Right renal cortex interstitium (tissue), 3 donors: ENCODE measurements at regions not wholly inside any gene's neighbourhood (a gene's known extent, or its start where the extent isn't known, plus 50 kb on each side); places are given as distances from the start of the nearest gene placed in this dataset.
"Not testable (repeated sequence)": the region's sequence is repeated elsewhere in the genome, so short reads cannot be mapped to it uniquely, and the experiment has no call there.

Experiments used
- DNase-seq, 3 donors: peaks; one replicate each; pipeline ENCODE4 v3.0.0-alpha.2; 2013; ENCODE audit warnings: low read depth in 3 of 3, low spot score in 2 of 3

GRCh38 chr4:79850626-79851025 is 222.4 kb downstream of the ANTXR2 start:
- no peak for DNase-seq

- no peak for DNase-seq
These were observed 224.7 kb downstream of the ANTXR2 start for GRCh38 chr4:79848329-79848728.

- DNase-seq = no peak
These were observed 225.6 kb downstream of the ANTXR2 start for GRCh38 chr4:79847411-79847810.

- DNase-seq = no peak
These were observed 230.9 kb downstream of the ANTXR2 start for GRCh38 chr4:79842162-79842561.

- no peak for DNase-seq
These were observed 239.2 kb downstream of the ANTXR2 start for GRCh38 chr4:79833857-79834256.

- no peak for DNase-seq
These were observed 241.1 kb downstream of the ANTXR2 start for GRCh38 chr4:79831701-79832514.

GRCh38 chr4:79831119-79831528 is 241.9 kb downstream of the ANTXR2 start:
- no peak for DNase-seq

GRCh38 chr4:79827283-79827682 is 245.7 kb downstream of the ANTXR2 start:
- no peak for DNase-seq

GRCh38 chr4:79823148-79823763 is 249.8 kb downstream of the ANTXR2 start:
- no peak for DNase-seq

GRCh38 chr4:79820427-79820826 is 252.6 kb downstream of the ANTXR2 start:
- DNase-seq = no peak

- DNase-seq = not testable (repeated sequence)
These were observed 265.1 kb downstream of the ANTXR2 start for GRCh38 chr4:79807933-79808332.

GRCh38 chr4:79798047-79798446 is 275.0 kb downstream of the ANTXR2 start:
- no peak for DNase-seq

- DNase-seq = no peak
These were observed 276.1 kb downstream of the ANTXR2 start for GRCh38 chr4:79796948-79797347.

- no peak for DNase-seq
These were observed 284.1 kb downstream of the ANTXR2 start for GRCh38 chr4:79788884-79789283.

GRCh38 chr4:79780129-79780528 is 292.9 kb downstream of the ANTXR2 start:
- DNase-seq = no peak

GRCh38 chr4:79772510-79772909 is 300.5 kb downstream of the ANTXR2 start:
- no peak for DNase-seq

- no peak for DNase-seq
These were observed 308.9 kb downstream of the ANTXR2 start for GRCh38 chr4:79764120-79764519.

GRCh38 chr4:79763486-79764075 is 309.4 kb downstream of the ANTXR2 start:
- DNase-seq = no peak

- DNase-seq = no peak
These were observed 313.2 kb downstream of the ANTXR2 start for GRCh38 chr4:79759793-79760192.

- DNase-seq = no peak
These were observed 315.4 kb downstream of the ANTXR2 start for GRCh38 chr4:79757600-79757999.

- no peak for DNase-seq
These were observed 316.7 kb downstream of the ANTXR2 start for GRCh38 chr4:79756140-79756895.
